Nucleus accumbens (tissue), 56 donors: ENCODE measurements at regions not wholly inside any gene's neighbourhood (a gene's known extent, or its start where the extent isn't known, plus 50 kb on each side); places are given as distances from the start of the nearest gene placed in this dataset.

Experiments used
- DNase-seq, 56 donors: peaks; one replicate each; lab custom pipeline; 2025; lab: John Stamatoyannopoulos, UW

DNA sequence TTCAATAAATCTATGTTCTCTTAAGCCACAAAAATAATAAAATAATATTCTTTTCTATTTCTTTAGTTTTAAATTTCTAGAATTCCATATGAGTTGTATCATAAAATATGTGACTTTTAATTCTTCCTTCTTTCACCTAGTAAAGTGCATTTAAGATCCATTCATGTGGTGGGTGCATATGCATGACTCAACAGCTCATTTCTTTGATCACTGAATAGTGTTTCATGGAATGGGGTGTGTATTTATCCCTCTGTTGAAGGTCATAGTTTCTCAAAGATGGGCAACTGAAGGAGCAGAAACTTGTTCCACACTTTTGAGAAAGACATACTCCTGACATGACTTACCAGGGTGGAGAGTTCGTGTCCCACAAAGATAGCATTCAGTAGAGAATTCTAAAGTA, 1230.3 kb upstream of the AGA start:
- DNase-seq, result no peak

DNA sequence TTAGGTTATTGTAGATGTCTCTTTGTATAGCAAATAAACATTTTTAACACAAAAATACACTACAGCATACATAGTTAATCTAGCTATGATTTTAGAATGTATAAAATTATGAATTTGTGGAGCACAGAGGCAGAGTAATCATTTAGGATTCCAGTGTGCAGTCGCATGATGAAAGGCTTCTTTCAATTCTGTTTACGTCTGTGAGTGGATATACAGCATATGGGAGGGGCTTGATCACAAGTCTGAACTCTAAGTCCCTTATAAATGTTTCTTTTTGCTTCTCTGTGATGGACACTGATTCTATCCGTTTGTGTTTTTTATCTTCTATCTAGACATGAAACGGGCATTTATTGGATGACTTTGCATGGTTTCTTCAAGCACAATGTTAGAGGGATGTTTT, 1239.6 kb upstream of the AGA start:
- no peak for DNase-seq

DNA sequence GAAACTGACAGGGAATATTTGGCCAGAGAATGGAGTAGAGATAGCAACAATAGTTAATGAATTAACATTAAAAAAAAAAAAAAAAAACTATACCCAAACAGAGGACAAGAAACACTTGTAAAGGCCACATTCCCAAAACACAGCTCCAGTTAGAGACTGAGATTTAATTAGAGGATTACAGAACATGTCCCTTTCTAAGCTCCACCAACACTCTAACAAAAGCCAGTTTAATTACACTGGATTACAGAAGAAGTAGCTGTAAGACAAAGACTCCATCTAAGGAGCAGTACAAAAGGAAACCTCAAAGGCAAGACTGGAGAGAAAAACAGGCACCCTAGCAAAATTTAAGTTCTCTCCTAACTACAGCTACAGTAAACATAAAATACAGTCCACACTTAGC, 1247.7 kb upstream of the AGA start:
- DNase-seq, result no peak

DNA sequence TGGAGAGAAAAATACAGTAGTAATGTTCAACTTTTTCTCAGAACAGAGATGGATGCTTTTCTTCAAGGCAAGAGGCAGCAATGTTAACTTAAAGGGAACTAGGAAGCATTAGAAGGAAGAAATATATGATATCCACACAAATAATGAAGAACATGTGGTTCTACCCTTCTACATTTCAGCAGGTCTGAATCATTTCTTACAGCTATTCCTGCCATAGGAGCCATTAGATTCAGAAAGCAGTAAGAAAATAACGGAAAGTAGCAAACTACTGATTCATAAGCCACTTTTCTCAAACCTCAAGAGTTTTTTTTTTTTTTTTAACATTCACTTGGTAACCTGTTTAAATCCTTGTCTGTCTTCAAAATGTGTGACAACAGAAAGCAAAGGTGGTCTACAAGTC, 1251.6 kb upstream of the AGA start:
- no peak for DNase-seq

- DNase-seq, result no peak
Measured at GRCh38 chr4:178696515-178696914, 1254.3 kb upstream of the AGA start.

- DNase-seq, result no peak
Measured at GRCh38 chr4:178712486-178712885, 1270.2 kb upstream of the AGA start.

DNA sequence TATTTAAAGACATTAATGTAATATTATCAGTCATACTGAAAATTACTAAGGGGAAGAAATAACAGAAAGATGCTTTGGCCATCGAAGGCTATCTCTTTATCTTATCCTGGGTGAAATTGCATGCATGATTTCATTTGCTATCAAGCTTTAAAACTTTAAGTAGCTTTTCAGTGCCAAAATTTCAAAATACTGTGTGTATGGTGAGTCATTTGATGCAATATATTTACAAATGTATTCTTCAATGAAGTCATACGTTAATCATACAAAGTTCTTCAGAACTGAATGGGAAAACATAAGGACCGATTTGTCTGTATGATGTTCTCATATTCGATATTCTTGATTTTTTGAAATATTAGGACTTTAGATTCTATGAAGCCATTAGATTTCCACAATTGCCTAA, 1295.8 kb upstream of the AGA start:
- no peak for DNase-seq

GRCh38 chr4:178745203-178745602, 1303.0 kb upstream of the AGA start:
- DNase-seq, result no peak

- DNase-seq, result no peak
Measured at GRCh38 chr4:178752954-178753525, 1310.8 kb upstream of the AGA start.

DNA sequence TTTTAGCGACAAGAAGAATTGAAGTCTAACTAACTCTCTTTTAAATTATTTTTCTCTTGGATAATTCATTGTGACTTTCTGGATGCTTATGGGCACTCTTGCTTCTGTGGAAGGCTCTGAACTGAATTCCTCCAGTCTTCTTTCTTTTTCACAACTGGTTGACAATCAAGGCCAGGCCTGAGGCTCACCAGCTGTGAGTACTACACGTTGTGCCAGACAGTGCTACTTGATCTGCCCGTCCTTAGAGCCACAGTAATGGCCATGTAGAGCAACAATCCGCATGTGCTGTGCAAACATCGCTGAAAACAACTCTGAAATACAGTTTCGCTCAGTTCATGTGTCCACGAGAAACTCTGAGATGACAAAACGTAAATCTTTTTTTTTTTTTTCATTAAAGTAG, 1336.3 kb upstream of the AGA start:
- no peak for DNase-seq

DNA sequence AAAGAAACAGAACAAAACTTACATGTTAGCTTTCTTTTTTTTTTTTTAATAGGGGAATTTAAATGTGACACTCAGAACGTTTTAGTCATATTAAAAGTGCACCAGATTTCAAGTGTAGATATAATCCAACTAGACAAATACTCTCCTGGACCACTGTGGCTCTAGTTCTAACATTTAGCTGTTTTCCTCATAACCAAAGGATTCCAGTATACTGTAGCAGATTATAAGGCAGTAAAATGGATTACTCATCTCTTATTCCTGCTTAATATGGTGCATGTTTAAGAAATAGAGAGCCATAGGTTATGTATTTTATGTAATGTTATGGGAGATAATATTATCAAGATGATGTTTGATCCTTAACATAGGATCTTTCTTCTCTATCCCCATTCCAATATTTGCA, 1339.5 kb upstream of the AGA start:
- no peak for DNase-seq

DNA sequence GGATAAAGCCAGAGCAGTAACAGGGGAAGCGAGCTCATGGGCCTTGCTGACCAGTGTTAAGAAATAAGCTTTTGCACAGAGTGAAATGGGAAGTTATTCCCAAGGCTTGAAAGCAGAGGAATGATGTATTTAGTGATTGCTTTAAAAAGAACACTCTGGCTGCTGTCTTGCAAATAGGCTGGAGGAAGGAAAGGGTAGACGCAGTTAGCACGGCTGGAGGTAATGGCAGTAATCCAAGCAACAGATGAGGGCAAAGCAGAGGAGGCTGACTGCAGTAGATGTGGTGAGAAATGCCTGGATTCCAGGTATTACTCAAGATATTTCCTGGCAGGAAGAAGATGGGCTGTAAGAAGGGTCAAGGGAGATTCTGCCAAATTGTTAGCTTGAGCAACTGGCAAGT, 1342.3 kb upstream of the AGA start:
- DNase-seq, result no peak

DNA sequence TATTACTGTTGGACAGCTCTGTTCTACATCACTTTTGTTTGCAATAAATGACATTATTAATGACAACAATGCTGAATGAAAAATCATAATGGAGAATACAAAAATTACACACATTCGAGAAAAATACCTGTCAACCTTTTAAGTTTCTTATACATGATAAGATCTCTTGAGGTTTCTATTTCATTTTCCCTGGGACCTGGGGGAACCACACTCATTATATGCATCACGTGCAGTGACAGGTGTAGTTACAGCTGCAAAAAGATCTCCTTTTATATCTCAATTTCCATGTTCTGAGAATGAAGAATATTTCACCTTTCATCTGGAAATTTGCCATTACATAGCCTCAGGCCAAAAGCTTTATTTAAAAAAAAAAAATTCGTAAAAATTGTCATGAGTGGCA, 1347.0 kb upstream of the AGA start:
- DNase-seq, result no peak

DNA sequence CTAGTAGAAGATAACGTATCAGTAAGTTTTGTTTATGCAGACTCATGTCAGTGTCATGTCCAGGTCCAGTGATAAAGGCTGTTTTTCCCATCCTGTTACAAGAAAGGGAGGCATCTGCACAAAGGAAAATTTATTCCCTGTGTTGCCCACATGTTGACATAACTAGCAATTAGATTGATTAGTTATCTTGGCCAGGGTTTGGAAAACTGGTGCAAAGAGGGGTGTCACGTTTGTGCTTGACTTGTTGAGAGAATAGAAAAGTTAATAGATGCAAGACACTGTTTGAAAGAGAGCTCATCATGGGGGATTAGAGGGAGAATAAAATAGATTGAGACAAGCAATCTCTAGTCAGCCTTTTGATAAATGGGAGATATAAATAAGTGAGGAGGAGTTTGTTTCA, 1357.0 kb upstream of the AGA start:
- DNase-seq, result no peak

GRCh38 chr4:178808106-178808505, 1365.9 kb upstream of the AGA start:
- no peak for DNase-seq

DNA sequence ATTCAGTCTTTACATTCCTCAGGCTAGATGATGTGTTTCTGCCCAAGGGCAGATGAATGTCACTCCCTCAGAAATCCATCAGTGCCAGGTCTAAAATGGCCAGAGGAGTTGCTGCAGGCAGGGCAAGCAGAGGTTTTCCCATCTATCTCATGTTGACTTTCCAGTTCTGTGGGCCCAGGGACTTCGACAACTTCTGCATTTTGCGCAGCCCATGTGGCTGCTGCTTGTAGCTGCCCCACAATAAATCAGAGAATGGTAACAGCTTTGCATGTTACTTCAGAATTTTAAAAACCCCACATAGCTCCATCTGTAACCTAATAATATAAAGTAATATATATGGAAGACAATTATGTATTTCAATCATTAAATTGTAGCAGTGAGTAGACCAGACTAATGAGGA, 1367.7 kb upstream of the AGA start:
- DNase-seq, result no peak

DNA sequence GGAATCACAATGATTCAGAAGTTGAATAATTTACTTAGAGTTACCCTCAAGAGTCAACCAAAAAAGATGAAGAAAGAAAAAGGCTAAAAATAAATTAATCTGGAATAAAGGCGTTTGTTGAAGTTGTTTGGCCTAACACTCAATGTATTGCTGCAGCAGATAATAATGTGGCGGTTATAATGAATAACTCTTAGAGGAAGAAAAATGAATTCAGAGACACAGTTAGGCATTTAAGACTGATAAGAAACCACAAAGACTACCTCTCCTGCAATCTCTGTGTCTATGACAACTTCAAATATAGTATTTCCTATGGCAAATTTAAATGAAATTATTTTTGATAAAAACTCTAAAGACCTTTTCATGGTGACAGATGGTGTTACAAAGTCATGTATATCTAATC, 1369.1 kb upstream of the AGA start:
- DNase-seq, result no peak

GRCh38 chr4:178812866-178813265, 1370.6 kb upstream of the AGA start:
- no peak for DNase-seq

DNA sequence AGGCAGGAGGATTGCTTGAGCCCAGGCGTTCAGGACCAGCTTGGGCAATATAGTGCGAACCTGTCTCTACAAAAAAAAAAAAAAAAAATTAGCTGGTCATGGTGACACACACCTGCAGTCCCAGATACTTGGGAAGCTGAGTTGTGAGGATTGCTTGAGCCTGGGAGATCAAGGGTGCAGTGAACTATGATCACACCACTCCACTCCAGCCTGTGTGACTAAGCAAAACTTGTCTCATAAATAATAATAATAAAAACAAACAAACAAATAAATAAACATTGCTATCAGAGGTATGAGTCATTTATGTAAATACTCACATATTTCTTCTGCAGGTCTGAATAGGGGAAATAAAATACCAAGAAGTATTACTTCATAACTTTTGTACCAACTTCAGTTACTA, 1372.7 kb upstream of the AGA start:
- no peak for DNase-seq

- DNase-seq, result peak in 1 of 56 donors; percentile 2
Measured at GRCh38 chr4:178823673-178824295, 1381.5 kb upstream of the AGA start.

DNA sequence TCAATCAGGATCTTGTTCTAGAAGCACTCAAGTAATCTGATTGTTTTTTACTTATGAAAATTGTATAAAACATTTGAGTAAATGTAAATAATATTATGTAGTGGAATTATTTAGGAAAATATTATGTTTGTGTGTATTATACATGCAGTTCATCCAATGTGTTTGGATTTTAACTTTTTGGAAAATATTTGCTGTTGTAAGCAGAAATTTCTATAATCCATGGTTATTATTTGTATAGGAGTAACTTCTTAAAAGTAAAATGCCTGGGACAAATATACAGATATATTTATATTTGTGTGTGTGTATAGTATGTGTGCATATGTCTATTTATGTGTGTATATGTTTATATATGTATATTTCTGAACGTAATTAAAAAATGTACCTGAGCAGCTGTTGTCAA, 1394.6 kb upstream of the AGA start:
- DNase-seq, result no peak

DNA sequence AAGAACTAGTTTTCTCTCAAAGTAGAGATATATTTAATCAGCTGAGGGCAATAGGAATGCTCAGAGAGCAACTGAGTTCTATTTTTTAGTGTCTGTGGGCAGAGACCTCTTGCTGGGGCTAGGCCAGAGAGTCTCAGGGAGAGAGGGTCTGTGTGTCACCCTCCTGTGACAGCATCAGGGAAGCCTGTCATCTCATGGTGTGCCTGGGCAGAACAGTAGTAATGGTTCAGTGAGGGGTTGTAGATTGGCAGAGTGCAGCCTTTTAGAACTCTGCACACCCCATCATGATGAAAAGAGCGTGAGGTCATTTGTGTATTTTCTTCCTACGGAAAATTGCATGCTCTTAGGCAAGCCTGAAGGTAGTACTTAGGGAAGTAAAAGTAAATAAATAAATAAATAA, 1396.5 kb upstream of the AGA start:
- no peak for DNase-seq
